A549 (cell line): ENCODE measurements at regions not wholly inside any gene's neighbourhood (a gene's known extent, or its start where the extent isn't known, plus 50 kb on each side); places are given as distances from the start of the nearest gene placed in this dataset.
A peak's percentile ranks its signal among the peaks of the same experiment; 100 is the strongest.

Source experiments
- ATAC-seq, 2 experiments: fragments of 200-7000 bp in 1 of 2; fragments of >200 bp in 1 of 2; cut with Nextera tagmentation in 1 of 2; cut with Tn5 transposase in 1 of 2; 3 replicates each; pipeline versions ENCODE4 v1.8.0 to v1.9.1; 2018 to 2020; ENCODE audit warnings: mild to moderate bottlenecking in 1 of 2, moderate library complexity in 1 of 2
- CTCF ChIA-PET: fragments of 300-600 bp; sonication (Branson Sonifier 250); formaldehyde crosslinking; extraction: SDS; loops from one replicate; lab custom pipeline; 2021; ENCODE audit warnings: antibody characterized with exemption, inconsistent platforms; lab: Yijun Ruan, JAX
- POLR2A ChIA-PET: fragments of 350-600 bp; formaldehyde crosslinking; extraction: SDS; loops from one replicate; lab custom pipeline; 2021; ENCODE audit warnings: antibody characterized with exemption, inconsistent platforms; lab: Yijun Ruan, JAX
- DNase-seq, 2 experiments: peaks; one replicate each; pipeline versions ENCODE4 v3.0.0 to v3.0.0-alpha.2; 2011 to 2016; ENCODE audit warnings: low read depth in 1 of 2, low spot score in 1 of 2
- FAIRE-seq: peaks from 2 replicates; lab custom pipeline; 2011; peaks lifted over from hg19 to GRCh38; lab: Jason Lieb, UNC
- H3K27ac ChIP-seq, 2 experiments: fragments of >200 bp; sonication (Bioruptor Twin); formaldehyde crosslinking; 3 replicates each; pipeline ENCODE4 v1.5.1; 2016 to 2017
- H3K4me1 ChIP-seq: fragments of >200 bp; sonication (Bioruptor Twin); formaldehyde crosslinking; 3 replicates; pipeline ENCODE4 v1.6.1; 2016
- H3K4me2 ChIP-seq: fragments of >200 bp; sonication (Bioruptor Twin); formaldehyde crosslinking; 3 replicates; pipeline ENCODE4 v1.6.1; 2016
- H3K4me3 ChIP-seq: fragments of >200 bp; sonication (Bioruptor Twin); formaldehyde crosslinking; 3 replicates; pipeline ENCODE4 v1.5.1; 2016
- H3K9me3 ChIP-seq: fragments of >200 bp; sonication (Bioruptor Twin); formaldehyde crosslinking; 3 replicates; pipeline ENCODE4 v1.6.1; 2016
- CEBPB ChIP-seq, 2 experiments: fragments of >200 bp in 1 of 2; sonication (Bioruptor Twin) in 1 of 2; formaldehyde crosslinking in 1 of 2; IDR thresholded peaks; 2 replicates each; pipeline ENCODE4 v1.6.1; 2012 to 2016
- HEYL ChIP-seq: fragments of 250-450 bp; sonication (Bioruptor Pico); IDR thresholded peaks from 2 replicates; pipeline ENCODE4 v1.8.0; 2021; ENCODE audit warnings: mild to moderate bottlenecking, moderate library complexity
- KDM1A ChIP-seq: fragments of 200-600 bp; sonication (generic); IDR thresholded peaks from 2 replicates; pipeline ENCODE4 v1.6.1; 2016; ENCODE audit warnings: low read depth, mild to moderate bottlenecking
- MAFK ChIP-seq: fragments of 450-650 bp; IDR thresholded peaks from 2 replicates; pipeline ENCODE4 v1.6.1; 2014; ENCODE audit not compliant: partially characterized antibody
- MAZ ChIP-seq: fragments of 150-350 bp; IDR thresholded peaks from 2 replicates; pipeline ENCODE4 v1.6.1; 2014; ENCODE audit warnings: antibody characterized with exemption, low read depth, low read length, borderline replicate concordance
- NFE2L2 ChIP-seq: fragments of 150-350 bp; conservative IDR thresholded peaks from 2 replicates; pipeline ENCODE4 v1.6.1; 2014; ENCODE audit warnings: low read length
- ZC3H11A ChIP-seq: fragments of 450-650 bp; IDR thresholded peaks from 2 replicates; pipeline ENCODE4 v1.6.1; 2014; ENCODE audit warnings: antibody characterized with exemption, mild to moderate bottlenecking
- ZFP36 ChIP-seq: fragments of 450-650 bp; IDR thresholded peaks from 2 replicates; pipeline ENCODE4 v1.6.1; 2014; ENCODE audit warnings: borderline replicate concordance; ENCODE audit not compliant: partially characterized antibody
- WGBS: methylation state at CpG from one replicate; pipeline ENCODE4 v1.1.6; 2017; ENCODE audit errors: missing lambda C conversion rate; 5-methylcytosine and 5-hydroxymethylcytosine counted together
- TF ChIP-seq, protein P1 (sequence below): fragments of 150-350 bp; IDR thresholded peaks from 2 replicates; pipeline ENCODE4 v1.6.1; 2014; ENCODE audit warnings: low read depth, mild to moderate bottlenecking, low read length
- TF ChIP-seq, protein P2 (sequence below): IDR thresholded peaks from 2 replicates; pipeline ENCODE4 v1.6.1; 2012; ENCODE audit warnings: low read depth, borderline replicate concordance
- TF ChIP-seq, protein P3 (sequence below): fragments of 200-600 bp; sonication (generic); IDR thresholded peaks from 2 replicates; pipeline ENCODE4 v1.6.1; 2016; ENCODE audit warnings: antibody characterized with exemption, mild to moderate bottlenecking, moderate library complexity

- no peak overlapping the region for H3K4me2 ChIP-seq
- H3K4me3 ChIP-seq: no peak overlapping the region
- no peak for FAIRE-seq
- 73% methylated on average over 5 of the region's 5 CpGs for WGBS
- no peak for ATAC-seq
- CTCF ChIA-PET: interaction anchor here (0.6 to 1.4 kb wide), 5 partner anchors 10 to 107 kb away, joined by 3 to 5 read pairs (median 3); no protein-coding TSS in a partner anchor
- H3K27ac ChIP-seq: no peak overlapping the region
- 0 out of 3 replicates have a peak, but pooled peaks cover 5% of the 10 kb centered on the region for H3K9me3 ChIP-seq
- DNase-seq: no peak
- POLR2A ChIA-PET: no interaction called here
- H3K4me1 ChIP-seq: peaks cover 8% of the 10 kb centered on the region
- TF ChIP-seq, protein P1, sequence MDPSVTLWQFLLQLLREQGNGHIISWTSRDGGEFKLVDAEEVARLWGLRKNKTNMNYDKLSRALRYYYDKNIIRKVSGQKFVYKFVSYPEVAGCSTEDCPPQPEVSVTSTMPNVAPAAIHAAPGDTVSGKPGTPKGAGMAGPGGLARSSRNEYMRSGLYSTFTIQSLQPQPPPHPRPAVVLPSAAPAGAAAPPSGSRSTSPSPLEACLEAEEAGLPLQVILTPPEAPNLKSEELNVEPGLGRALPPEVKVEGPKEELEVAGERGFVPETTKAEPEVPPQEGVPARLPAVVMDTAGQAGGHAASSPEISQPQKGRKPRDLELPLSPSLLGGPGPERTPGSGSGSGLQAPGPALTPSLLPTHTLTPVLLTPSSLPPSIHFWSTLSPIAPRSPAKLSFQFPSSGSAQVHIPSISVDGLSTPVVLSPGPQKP: no peak
- TF ChIP-seq HEYL (CRISPR knock-in tag): no peak
These were observed 208.4 kb upstream of the SVIL start for GRCh38 chr10:29843143-29843542.

DNA sequence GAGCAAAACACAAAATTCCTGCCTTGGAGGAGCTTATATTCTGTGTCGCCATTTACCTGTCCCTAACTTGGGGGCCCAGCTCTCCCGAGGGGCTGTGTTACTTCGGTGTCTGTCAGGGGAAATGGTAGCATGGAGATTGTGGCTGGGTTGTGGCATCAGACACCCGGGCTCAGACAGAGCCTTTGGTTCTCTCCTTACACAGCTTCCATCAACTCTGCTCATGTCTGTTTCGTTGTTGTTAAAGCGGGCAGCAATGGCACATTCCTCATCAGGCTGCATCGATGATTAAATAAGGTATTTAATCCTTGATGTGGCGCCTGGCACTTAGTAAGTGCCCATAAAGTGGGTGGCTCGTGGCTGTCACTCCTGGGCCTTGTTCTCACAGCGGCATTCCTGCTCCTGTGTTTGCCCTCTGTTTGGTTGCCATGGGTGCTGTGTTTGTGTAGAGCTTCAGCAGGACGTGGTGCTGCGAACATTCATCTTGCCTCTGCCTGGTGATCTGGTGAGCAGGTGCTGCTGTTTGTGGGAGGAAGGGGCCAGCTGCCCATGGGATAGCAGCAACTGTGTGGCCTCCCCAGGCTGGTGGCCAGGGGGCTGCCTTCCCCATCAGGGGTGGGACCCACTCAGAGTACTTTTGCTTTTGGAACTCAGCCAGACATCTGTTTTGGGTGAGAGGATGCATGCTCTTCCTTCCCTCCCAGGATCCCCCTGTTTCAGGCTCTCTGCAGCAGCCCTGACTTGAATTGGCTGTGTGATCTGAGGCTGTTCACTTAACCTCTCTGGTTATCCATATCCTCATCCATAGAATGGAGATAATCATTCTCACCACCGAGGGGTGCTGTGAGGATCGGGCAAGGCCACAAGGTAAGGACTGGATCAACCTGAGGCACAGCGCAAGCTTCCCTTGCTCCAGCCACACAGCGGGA, 207.2 kb upstream of the SVIL start:
- no peak for FAIRE-seq
- Histone ChIP-seq H3K4me1 (peaks cover 8% of the 10 kb centered on the region), H3K27ac (peak overlapping the region in 1 of 2 experiments; percentile 34; a peak in 1 of 6 replicates), H3K4me3 (no peak overlapping the region), H3K9me3 (0 out of 3 replicates have a peak, but pooled peaks cover 5% of the 10 kb centered on the region), H3K4me2 (peak overlapping the region; percentile 19; the same call in 1 of the 3 replicates)
- ATAC-seq: peak; percentile 89 to 90
- 68% methylated on average over 16 of the region's 16 CpGs for WGBS
- peak; percentile 56 to 72 for DNase-seq
- POLR2A ChIA-PET: no interaction called here
- CTCF ChIA-PET: interaction anchor here (0.8 to 1.4 kb wide), 5 partner anchors 9 to 161 kb away, joined by 3 to 10 read pairs (median 3); no protein-coding TSS in a partner anchor
- TF ChIP-seq ZFP36 (peak; percentile 31), CEBPB (IDR thresholded peaks at IDR 0.05) (no peak), MAZ (no peak), ZC3H11A (no peak)
- TF ChIP-seq, protein P2, sequence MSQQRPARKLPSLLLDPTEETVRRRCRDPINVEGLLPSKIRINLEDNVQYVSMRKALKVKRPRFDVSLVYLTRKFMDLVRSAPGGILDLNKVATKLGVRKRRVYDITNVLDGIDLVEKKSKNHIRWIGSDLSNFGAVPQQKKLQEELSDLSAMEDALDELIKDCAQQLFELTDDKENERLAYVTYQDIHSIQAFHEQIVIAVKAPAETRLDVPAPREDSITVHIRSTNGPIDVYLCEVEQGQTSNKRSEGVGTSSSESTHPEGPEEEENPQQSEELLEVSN: no peak

- POLR2A ChIA-PET: no interaction called here
- no peak for ATAC-seq
- TF ChIP-seq NFE2L2: no peak
- TF ChIP-seq MAFK: no peak
- TF ChIP-seq KDM1A: no peak
- TF ChIP-seq, protein P3, sequence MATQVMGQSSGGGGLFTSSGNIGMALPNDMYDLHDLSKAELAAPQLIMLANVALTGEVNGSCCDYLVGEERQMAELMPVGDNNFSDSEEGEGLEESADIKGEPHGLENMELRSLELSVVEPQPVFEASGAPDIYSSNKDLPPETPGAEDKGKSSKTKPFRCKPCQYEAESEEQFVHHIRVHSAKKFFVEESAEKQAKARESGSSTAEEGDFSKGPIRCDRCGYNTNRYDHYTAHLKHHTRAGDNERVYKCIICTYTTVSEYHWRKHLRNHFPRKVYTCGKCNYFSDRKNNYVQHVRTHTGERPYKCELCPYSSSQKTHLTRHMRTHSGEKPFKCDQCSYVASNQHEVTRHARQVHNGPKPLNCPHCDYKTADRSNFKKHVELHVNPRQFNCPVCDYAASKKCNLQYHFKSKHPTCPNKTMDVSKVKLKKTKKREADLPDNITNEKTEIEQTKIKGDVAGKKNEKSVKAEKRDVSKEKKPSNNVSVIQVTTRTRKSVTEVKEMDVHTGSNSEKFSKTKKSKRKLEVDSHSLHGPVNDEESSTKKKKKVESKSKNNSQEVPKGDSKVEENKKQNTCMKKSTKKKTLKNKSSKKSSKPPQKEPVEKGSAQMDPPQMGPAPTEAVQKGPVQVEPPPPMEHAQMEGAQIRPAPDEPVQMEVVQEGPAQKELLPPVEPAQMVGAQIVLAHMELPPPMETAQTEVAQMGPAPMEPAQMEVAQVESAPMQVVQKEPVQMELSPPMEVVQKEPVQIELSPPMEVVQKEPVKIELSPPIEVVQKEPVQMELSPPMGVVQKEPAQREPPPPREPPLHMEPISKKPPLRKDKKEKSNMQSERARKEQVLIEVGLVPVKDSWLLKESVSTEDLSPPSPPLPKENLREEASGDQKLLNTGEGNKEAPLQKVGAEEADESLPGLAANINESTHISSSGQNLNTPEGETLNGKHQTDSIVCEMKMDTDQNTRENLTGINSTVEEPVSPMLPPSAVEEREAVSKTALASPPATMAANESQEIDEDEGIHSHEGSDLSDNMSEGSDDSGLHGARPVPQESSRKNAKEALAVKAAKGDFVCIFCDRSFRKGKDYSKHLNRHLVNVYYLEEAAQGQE: no peak
- Histone ChIP-seq H3K4me3 (no peak overlapping the region), H3K27ac (no peak overlapping the region), H3K4me1 (peaks cover 8% of the 10 kb centered on the region), H3K9me3 (0 out of 3 replicates have a peak, but pooled peaks cover 5% of the 10 kb centered on the region), H3K4me2 (no peak overlapping the region)
- FAIRE-seq: no peak
- no peak for DNase-seq
- 79% methylated on average over 11 of the region's 11 CpGs for WGBS
- CTCF ChIA-PET: interaction anchor here (0.8 to 1.4 kb wide), 3 partner anchors 10 to 162 kb away, joined by 3 to 10 read pairs (median 3); no protein-coding TSS in a partner anchor
These were observed 205.9 kb upstream of the SVIL start for GRCh38 chr10:29840516-29841276.
